ENCODE measurements at regions not wholly inside any gene's neighbourhood (a gene's known extent, or its start where the extent isn't known, plus 50 kb on each side); places are given as distances from the start of the nearest gene placed in this dataset.

- no peak for TF ChIP-seq CTCF (IDR thresholded peaks at IDR 0.05)
- no peak for TF ChIP-seq POLR2A (IDR thresholded peaks at IDR 0.05)
Measured at GRCh38 chr6:24032896-24033688, 92.9 kb upstream of the NRSN1 start.
